ENCODE measurements at regions not wholly inside any gene's neighbourhood (a gene's known extent, or its start where the extent isn't known, plus 50 kb on each side); places are given as distances from the start of the nearest gene placed in this dataset.
"Not testable (repeated sequence)": the region's sequence is repeated elsewhere in the genome, so short reads cannot be mapped to it uniquely, and the experiment has no call there.

GRCh38 chr4:125605926-125606325 lies 291.2 kb downstream of the FAT4 start:
- not testable (repeated sequence) for DNase-seq

- DNase-seq = no peak
Measured at GRCh38 chr4:125620066-125620860, 305.5 kb downstream of the FAT4 start.

- no peak for DNase-seq
Measured at GRCh38 chr4:125624951-125625350, 310.2 kb downstream of the FAT4 start.

GRCh38 chr4:125626946-125627345 lies 312.2 kb downstream of the FAT4 start:
- DNase-seq = no peak

- no peak for DNase-seq
Measured at GRCh38 chr4:125639182-125639621, 324.4 kb downstream of the FAT4 start.

- DNase-seq = no peak
Measured at GRCh38 chr4:125641611-125642010, 326.9 kb downstream of the FAT4 start.

GRCh38 chr4:125642645-125643044 lies 327.9 kb downstream of the FAT4 start:
- no peak for DNase-seq

- no peak for DNase-seq
Measured at GRCh38 chr4:125649452-125649851, 334.7 kb downstream of the FAT4 start.

GRCh38 chr4:125650557-125650956 lies 335.8 kb downstream of the FAT4 start:
- no peak for DNase-seq

GRCh38 chr4:125651707-125652357 lies 337.1 kb downstream of the FAT4 start:
- DNase-seq = not testable (repeated sequence)

GRCh38 chr4:125658773-125659172 lies 344.0 kb downstream of the FAT4 start:
- no peak for DNase-seq

- DNase-seq = no peak
Measured at GRCh38 chr4:125663896-125664767, 349.4 kb downstream of the FAT4 start.

GRCh38 chr4:125666635-125667034 lies 351.9 kb downstream of the FAT4 start:
- DNase-seq = no peak

GRCh38 chr4:125676156-125676555 lies 361.4 kb downstream of the FAT4 start:
- no peak for DNase-seq

GRCh38 chr4:125676583-125676982 lies 361.8 kb downstream of the FAT4 start:
- no peak for DNase-seq

GRCh38 chr4:125677665-125678307 lies 363.0 kb downstream of the FAT4 start:
- no peak for DNase-seq

GRCh38 chr4:125679989-125680388 lies 365.2 kb downstream of the FAT4 start:
- no peak for DNase-seq

- no peak for DNase-seq
Measured at GRCh38 chr4:125681240-125681639, 366.5 kb downstream of the FAT4 start.

- DNase-seq = no peak
Measured at GRCh38 chr4:125682730-125683129, 368.0 kb downstream of the FAT4 start.

GRCh38 chr4:125688841-125689240 lies 374.1 kb downstream of the FAT4 start:
- no peak for DNase-seq

GRCh38 chr4:125689805-125690204 lies 375.1 kb downstream of the FAT4 start:
- no peak for DNase-seq

- no peak for DNase-seq
Measured at GRCh38 chr4:125693228-125693627, 378.5 kb downstream of the FAT4 start.

GRCh38 chr4:125702406-125702805 lies 387.7 kb downstream of the FAT4 start:
- DNase-seq = no peak

Data from suppressor macrophage treated with lipopolysaccharide for 1 hour (primary cell).